Uterus (tissue), 3 donors: ENCODE measurements at regions not wholly inside any gene's neighbourhood (a gene's known extent, or its start where the extent isn't known, plus 50 kb on each side); places are given as distances from the start of the nearest gene placed in this dataset.

ENCODE experiments used
- DNase-seq, 2 donors: peaks; one replicate each; pipeline ENCODE4 v3.0.0-alpha.2; 2019 to 2020
- H3K27ac ChIP-seq, 2 donors: fragments of 200-600 bp; sonication (generic); 1 replicate in 1 of 2; 2 replicates in 1 of 2; pipeline ENCODE4 v1.5.1; 2016 to 2018
- H3K27me3 ChIP-seq, 2 donors: fragments of 200-600 bp; sonication (generic); one replicate each; pipeline ENCODE4 v1.5.1; 2018 to 2019; ENCODE audit warnings: control low read depth in 1 of 2
- H3K36me3 ChIP-seq, 2 donors: fragments of 200-600 bp; sonication (generic); one replicate each; pipeline ENCODE4 v1.5.1; 2019; ENCODE audit warnings: control low read depth in 1 of 2
- H3K4me1 ChIP-seq, 2 donors: fragments of 200-600 bp; sonication (generic); one replicate each; pipeline ENCODE4 v1.5.1; 2018 to 2019; ENCODE audit warnings: control low read depth in 1 of 2
- H3K4me3 ChIP-seq, 2 donors: fragments of 200-600 bp; sonication (generic); 1 replicate in 1 of 2; 2 replicates in 1 of 2; pipeline ENCODE4 v1.5.1; 2018 to 2019; ENCODE audit warnings: mild to moderate bottlenecking in 1 of 2
- H3K9me3 ChIP-seq, 2 donors: fragments of 200-600 bp; sonication (generic); one replicate each; pipeline ENCODE4 v1.5.1; 2019; ENCODE audit warnings: control low read depth in 1 of 2
- CTCF ChIP-seq, 4 experiments: fragments of 200-600 bp in 2 of 4; fragments of 450-650 bp in 2 of 4; sonication (generic) in 2 of 4; IDR thresholded peaks; one replicate each; pipeline ENCODE4 v1.5.1; 2016 to 2019; ENCODE audit warnings: antibody characterized with exemption in 4 of 4, mild to moderate bottlenecking in 2 of 4, moderate library complexity in 1 of 4
- POLR2A ChIP-seq, 2 donors: fragments of 450-650 bp; IDR thresholded peaks; one replicate each; pipeline ENCODE4 v1.6.1; 2016; ENCODE audit warnings: antibody characterized with exemption in 2 of 2, mild to moderate bottlenecking in 1 of 2, moderate library complexity in 1 of 2
- intact Hi-C: fragments of 100-400 bp; cut with DNase I; formaldehyde crosslinking; loops from one replicate; pipeline ENCODE4 v1.15.1; 2023; ENCODE audit warnings: low total_unique reads
- donor health status: DM: yes; HTN: yes; CAD: no.

GRCh38 chr4:125484912-125485311 lies 170.2 kb downstream of the FAT4 start:
- intact Hi-C loops: no loop called here
- no peak for DNase-seq
- Histone ChIP-seq H3K4me1 (no peaks in the 10 kb centered on the region), H3K27ac (no peak overlapping the region), H3K4me3 (no peak overlapping the region), H3K27me3 (no peaks in the 10 kb centered on the region), H3K36me3 (no peaks in the 10 kb centered on the region), H3K9me3 (no peaks in the 10 kb centered on the region)
- TF ChIP-seq CTCF (IDR thresholded peaks at IDR 0.05): no peak
- TF ChIP-seq POLR2A (IDR thresholded peaks at IDR 0.05): no peak

DNA sequence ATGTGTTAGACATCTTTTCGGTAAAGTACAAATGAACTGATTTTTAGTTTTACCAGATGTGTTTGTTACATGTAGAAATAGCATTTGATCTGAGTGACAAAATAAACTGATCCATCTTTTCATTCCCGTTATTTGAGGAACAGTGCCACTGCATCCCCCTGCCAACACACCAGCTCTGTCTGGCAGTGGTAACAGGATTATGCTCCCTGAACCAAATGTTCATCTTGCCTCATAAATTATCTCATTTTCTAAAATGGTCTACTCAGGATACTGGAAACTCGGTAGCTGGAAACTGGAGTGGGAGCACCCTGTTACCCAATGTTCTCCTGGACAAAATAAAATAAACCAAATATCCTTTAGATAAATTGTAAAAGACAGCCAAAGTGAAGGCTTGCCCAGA lies 171.6 kb downstream of the FAT4 start:
- no peak overlapping the region for H3K4me3 ChIP-seq
- no peaks in the 10 kb centered on the region for H3K4me1 ChIP-seq
- no peaks in the 10 kb centered on the region for H3K27me3 ChIP-seq
- no peak overlapping the region for H3K27ac ChIP-seq
- H3K9me3 ChIP-seq: no peaks in the 10 kb centered on the region
- intact Hi-C loops: no loop called here
- DNase-seq: no peak
- TF ChIP-seq CTCF (IDR thresholded peaks at IDR 0.05) (no peak), POLR2A (IDR thresholded peaks at IDR 0.05) (no peak)
- H3K36me3 ChIP-seq: no peaks in the 10 kb centered on the region

GRCh38 chr4:125489952-125490690 lies 175.4 kb downstream of the FAT4 start:
- no peaks in the 10 kb centered on the region for H3K9me3 ChIP-seq
- no peak for TF ChIP-seq CTCF (IDR thresholded peaks at IDR 0.05)
- no peak for TF ChIP-seq POLR2A (IDR thresholded peaks at IDR 0.05)
- intact Hi-C loops: no loop called here
- no peak overlapping the region for H3K4me3 ChIP-seq
- no peaks in the 10 kb centered on the region for H3K4me1 ChIP-seq
- H3K36me3 ChIP-seq: no peaks in the 10 kb centered on the region
- no peaks in the 10 kb centered on the region for H3K27me3 ChIP-seq
- no peak for DNase-seq
- H3K27ac ChIP-seq: no peak overlapping the region

GRCh38 chr4:125492957-125493356 lies 178.2 kb downstream of the FAT4 start:
- H3K9me3 ChIP-seq: no peaks in the 10 kb centered on the region
- intact Hi-C loops: no loop called here
- no peak for DNase-seq
- no peak overlapping the region for H3K4me3 ChIP-seq
- TF ChIP-seq CTCF (IDR thresholded peaks at IDR 0.05) (no peak), POLR2A (IDR thresholded peaks at IDR 0.05) (no peak)
- H3K27ac ChIP-seq: no peak overlapping the region
- H3K27me3 ChIP-seq: no peaks in the 10 kb centered on the region
- no peaks in the 10 kb centered on the region for H3K4me1 ChIP-seq
- no peaks in the 10 kb centered on the region for H3K36me3 ChIP-seq

- intact Hi-C loops: no loop called here
- H3K36me3 ChIP-seq: no peaks in the 10 kb centered on the region
- no peak for TF ChIP-seq POLR2A (IDR thresholded peaks at IDR 0.05)
- no peak for TF ChIP-seq CTCF (IDR thresholded peaks at IDR 0.05)
These were observed 183.1 kb downstream of the FAT4 start for GRCh38 chr4:125497861-125498260.

More at GRCh38 chr4:125497861-125498260, 183.1 kb downstream of the FAT4 start:
- Histone ChIP-seq H3K27me3 (no peaks in the 10 kb centered on the region), H3K4me1 (no peaks in the 10 kb centered on the region), H3K9me3 (no peaks in the 10 kb centered on the region), H3K27ac (no peak overlapping the region), H3K4me3 (no peak overlapping the region)
- DNase-seq: no peak
